GM12878 (cell line): ENCODE measurements at regions not wholly inside any gene's neighbourhood (a gene's known extent, or its start where the extent isn't known, plus 50 kb on each side); places are given as distances from the start of the nearest gene placed in this dataset.

Experiments
- HDAC2 ChIP-seq: fragments of 200-600 bp; sonication (generic); IDR thresholded peaks from 2 replicates; pipeline ENCODE4 v1.6.1; 2017
- KAT2A ChIP-seq: conservative IDR thresholded peaks from 2 replicates; pipeline ENCODE4 v1.6.1; 2011; ENCODE audit warnings: low read depth, low read length; ENCODE audit not compliant: control insufficient read depth
- SIX5 ChIP-seq: IDR thresholded peaks from 2 replicates; pipeline ENCODE4 v1.6.1; 2011; ENCODE audit warnings: mild to moderate bottlenecking, low read depth, low read length, moderate library complexity; ENCODE audit not compliant: severe bottlenecking
- TCF7 ChIP-seq: IDR thresholded peaks from 2 replicates; pipeline ENCODE4 v1.6.1; 2014; ENCODE audit warnings: antibody characterized with exemption, borderline replicate concordance
- YBX1 ChIP-seq: fragments of 450-650 bp; IDR thresholded peaks from 2 replicates; pipeline ENCODE4 v1.6.1; 2016; ENCODE audit warnings: antibody characterized with exemption
- ZBTB40 ChIP-seq: fragments of 450-650 bp; IDR thresholded peaks from 2 replicates; pipeline ENCODE4 v1.6.1; 2016; ENCODE audit warnings: mild to moderate bottlenecking, moderate library complexity, borderline replicate concordance
- TF ChIP-seq, protein P1 (sequence below): fragments of 450-650 bp; formaldehyde crosslinking; IDR thresholded peaks from 2 replicates; pipeline ENCODE4 v1.5.0; 2022; ENCODE audit warnings: mild to moderate bottlenecking, missing genetic modification characterization

DNA sequence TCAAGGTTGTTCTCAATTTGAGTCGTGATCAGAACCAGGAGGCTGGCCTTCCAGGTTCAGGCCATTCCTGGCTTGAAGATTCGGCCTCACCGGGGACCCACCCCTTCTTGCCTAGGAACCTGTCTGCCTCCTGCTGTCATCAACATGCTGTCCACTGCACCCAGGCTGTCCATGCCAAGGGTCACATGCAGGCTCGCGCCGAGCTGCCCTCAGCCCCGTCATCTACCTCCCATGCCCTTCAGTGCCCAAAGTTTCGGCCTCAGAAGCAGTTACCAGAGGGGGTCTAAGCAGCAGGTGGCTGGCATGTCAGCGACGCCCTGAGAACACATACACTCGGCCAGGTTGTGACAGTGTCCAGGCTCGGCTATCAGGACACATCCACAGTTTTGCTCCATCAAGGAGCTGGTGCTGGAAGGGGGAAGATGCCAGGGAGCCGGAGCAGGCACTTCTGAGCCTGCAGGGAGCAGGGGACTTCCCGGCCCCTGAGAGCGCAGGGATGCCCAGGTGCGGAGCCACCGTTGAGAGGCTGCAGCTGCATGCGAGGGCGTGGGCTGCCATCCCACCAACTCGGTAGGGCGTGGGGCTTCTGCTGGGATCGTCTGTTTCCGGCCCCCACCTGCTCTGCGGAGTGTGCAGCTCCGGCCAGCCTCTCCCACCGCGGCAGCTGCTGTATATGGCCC, 590.9 kb upstream of the SLITRK5 start (continued):
- TF ChIP-seq, protein P1, sequence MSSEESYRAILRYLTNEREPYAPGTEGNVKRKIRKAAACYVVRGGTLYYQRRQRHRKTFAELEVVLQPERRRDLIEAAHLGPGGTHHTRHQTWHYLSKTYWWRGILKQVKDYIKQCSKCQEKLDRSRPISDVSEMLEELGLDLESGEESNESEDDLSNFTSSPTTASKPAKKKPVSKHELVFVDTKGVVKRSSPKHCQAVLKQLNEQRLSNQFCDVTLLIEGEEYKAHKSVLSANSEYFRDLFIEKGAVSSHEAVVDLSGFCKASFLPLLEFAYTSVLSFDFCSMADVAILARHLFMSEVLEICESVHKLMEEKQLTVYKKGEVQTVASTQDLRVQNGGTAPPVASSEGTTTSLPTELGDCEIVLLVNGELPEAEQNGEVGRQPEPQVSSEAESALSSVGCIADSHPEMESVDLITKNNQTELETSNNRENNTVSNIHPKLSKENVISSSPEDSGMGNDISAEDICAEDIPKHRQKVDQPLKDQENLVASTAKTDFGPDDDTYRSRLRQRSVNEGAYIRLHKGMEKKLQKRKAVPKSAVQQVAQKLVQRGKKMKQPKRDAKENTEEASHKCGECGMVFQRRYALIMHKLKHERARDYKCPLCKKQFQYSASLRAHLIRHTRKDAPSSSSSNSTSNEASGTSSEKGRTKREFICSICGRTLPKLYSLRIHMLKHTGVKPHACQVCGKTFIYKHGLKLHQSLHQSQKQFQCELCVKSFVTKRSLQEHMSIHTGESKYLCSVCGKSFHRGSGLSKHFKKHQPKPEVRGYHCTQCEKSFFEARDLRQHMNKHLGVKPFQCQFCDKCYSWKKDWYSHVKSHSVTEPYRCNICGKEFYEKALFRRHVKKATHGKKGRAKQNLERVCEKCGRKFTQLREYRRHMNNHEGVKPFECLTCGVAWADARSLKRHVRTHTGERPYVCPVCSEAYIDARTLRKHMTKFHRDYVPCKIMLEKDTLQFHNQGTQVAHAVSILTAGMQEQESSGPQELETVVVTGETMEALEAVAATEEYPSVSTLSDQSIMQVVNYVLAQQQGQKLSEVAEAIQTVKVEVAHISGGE (CRISPR knock-in tag), result no peak
- TF ChIP-seq SIX5 (no peak), ZBTB40 (no peak), TCF7 (no peak), KAT2A (no peak), YBX1 (no peak), HDAC2 (no peak)
